Smooth muscle cell (in vitro differentiated cells): ENCODE measurements at regions not wholly inside any gene's neighbourhood (a gene's known extent, or its start where the extent isn't known, plus 50 kb on each side); places are given as distances from the start of the nearest gene placed in this dataset.

Source experiments
- DNase-seq: peaks from one replicate; lab custom pipeline; 2025; ENCODE audit not compliant: unreplicated experiment; lab: John Stamatoyannopoulos, UW
- H2AFZ ChIP-seq: fragments of 200-600 bp; sonication (generic); 2 replicates; pipeline ENCODE4 v1.6.0; 2016; ENCODE audit warnings: antibody characterized with exemption, low read depth, mild to moderate bottlenecking
- H3F3A ChIP-seq: fragments of 200-600 bp; sonication (generic); 2 replicates; pipeline ENCODE4 v1.6.0; 2017; ENCODE audit warnings: antibody characterized with exemption, low read depth
- H3K27ac ChIP-seq: fragments of 200-600 bp; sonication (generic); 2 replicates; pipeline ENCODE4 v1.5.1; 2016; ENCODE audit warnings: low read depth, mild to moderate bottlenecking
- H3K27me3 ChIP-seq: fragments of 200-600 bp; sonication (generic); 2 replicates; pipeline ENCODE4 v1.6.1; 2016; ENCODE audit warnings: low read depth, mild to moderate bottlenecking
- H3K36me3 ChIP-seq: fragments of 200-600 bp; sonication (generic); 2 replicates; pipeline ENCODE4 v1.5.1; 2016; ENCODE audit warnings: low read depth
- H3K4me1 ChIP-seq: fragments of 200-600 bp; sonication (generic); 2 replicates; pipeline ENCODE4 v1.5.1; 2016; ENCODE audit warnings: low read depth
- H3K4me2 ChIP-seq: fragments of 200-600 bp; sonication (generic); 2 replicates; pipeline ENCODE4 v1.6.0; 2016; ENCODE audit warnings: mild to moderate bottlenecking
- H3K4me3 ChIP-seq: fragments of 200-600 bp; sonication (generic); 2 replicates; pipeline ENCODE4 v1.5.1; 2016; ENCODE audit warnings: mild to moderate bottlenecking
- H3K79me2 ChIP-seq: fragments of 200-600 bp; sonication (generic); 2 replicates; pipeline ENCODE4 v1.6.0; 2016; ENCODE audit warnings: low read depth, mild to moderate bottlenecking
- H3K9ac ChIP-seq: fragments of 200-600 bp; sonication (generic); 2 replicates; pipeline ENCODE4 v1.6.0; 2016; ENCODE audit warnings: low read depth
- H3K9me3 ChIP-seq: fragments of 200-600 bp; sonication (generic); replicated peaks from 2 replicates; pipeline ENCODE4 v1.5.1; 2016; ENCODE audit warnings: low read depth
- H4K20me1 ChIP-seq: fragments of 200-600 bp; sonication (generic); 2 replicates; pipeline ENCODE4 v1.6.0; 2016; ENCODE audit warnings: low read depth
- CTCF ChIP-seq: fragments of 200-600 bp; sonication (generic); IDR thresholded peaks from 2 replicates; pipeline ENCODE4 v1.5.1; 2017; ENCODE audit warnings: borderline replicate concordance, mild to moderate bottlenecking, antibody characterized with exemption; ENCODE audit not compliant: insufficient read depth, poor library complexity, severe bottlenecking
- WGBS: methylation state at CpG from one replicate; pipeline ENCODE4 v1.1.7; 2016; ENCODE audit warnings: low lambda C conversion rate; 5-methylcytosine and 5-hydroxymethylcytosine counted together

GRCh38 chr1:3984586-3984985 is 84.5 kb upstream of the C1orf174 start:
- H3K9ac ChIP-seq, result no peak overlapping the region
- H3F3A ChIP-seq, result no peaks in the 10 kb centered on the region
- H3K4me3 ChIP-seq, result no peak overlapping the region
- no peaks in the 10 kb centered on the region for H3K9me3 ChIP-seq
- DNase-seq, result no peak
- no peaks in the 10 kb centered on the region for H3K79me2 ChIP-seq
- H2AFZ ChIP-seq, result no peak overlapping the region
- no peaks in the 10 kb centered on the region for H4K20me1 ChIP-seq
- no peak overlapping the region for H3K27ac ChIP-seq
- WGBS, result 94% methylated on average over 13 of the region's 13 CpGs
- H3K36me3 ChIP-seq, result no peaks in the 10 kb centered on the region
- no peak for TF ChIP-seq CTCF
- no peaks in the 10 kb centered on the region for H3K4me1 ChIP-seq
- H3K4me2 ChIP-seq, result no peak overlapping the region
- no peaks in the 10 kb centered on the region for H3K27me3 ChIP-seq

GRCh38 chr1:3986686-3987218 is 86.7 kb upstream of the C1orf174 start:
- no peaks in the 10 kb centered on the region for H3K79me2 ChIP-seq
- H3K4me3 ChIP-seq, result no peak overlapping the region
- H3K4me2 ChIP-seq, result no peak overlapping the region
- H3F3A ChIP-seq, result no peaks in the 10 kb centered on the region
- no peaks in the 10 kb centered on the region for H3K9me3 ChIP-seq
- no peak overlapping the region for H2AFZ ChIP-seq
- no peaks in the 10 kb centered on the region for H4K20me1 ChIP-seq
- H3K9ac ChIP-seq, result no peak overlapping the region
- no peak for TF ChIP-seq CTCF
- H3K27ac ChIP-seq, result no peak overlapping the region
- 83% methylated on average over 13 of the region's 13 CpGs for WGBS
- no peaks in the 10 kb centered on the region for H3K36me3 ChIP-seq
- H3K27me3 ChIP-seq, result no peaks in the 10 kb centered on the region
- H3K4me1 ChIP-seq, result no peaks in the 10 kb centered on the region
- DNase-seq, result no peak

GRCh38 chr1:3987669-3988235 is 87.7 kb upstream of the C1orf174 start:
- no peaks in the 10 kb centered on the region for H3K36me3 ChIP-seq
- no peaks in the 10 kb centered on the region for H3K27me3 ChIP-seq
- no peak overlapping the region for H3K27ac ChIP-seq
- H3K79me2 ChIP-seq, result no peaks in the 10 kb centered on the region
- no peaks in the 10 kb centered on the region for H4K20me1 ChIP-seq
- no peak overlapping the region for H3K4me3 ChIP-seq
- no peaks in the 10 kb centered on the region for H3F3A ChIP-seq
- TF ChIP-seq CTCF, result no peak
- no peak overlapping the region for H3K4me2 ChIP-seq
- no peak overlapping the region for H3K9ac ChIP-seq
- no peaks in the 10 kb centered on the region for H3K4me1 ChIP-seq
- H3K9me3 ChIP-seq, result no peaks in the 10 kb centered on the region
- no peak for DNase-seq
- H2AFZ ChIP-seq, result no peak overlapping the region
- WGBS, result 57% methylated on average over 2 of the region's 2 CpGs

GRCh38 chr1:3988431-3988830 is 88.4 kb upstream of the C1orf174 start:
- no peak for DNase-seq
- no peak for TF ChIP-seq CTCF
- Histone ChIP-seq H3K27ac (no peak overlapping the region), H3K4me2 (no peak overlapping the region), H3K9ac (no peak overlapping the region), H3K4me3 (no peak overlapping the region), H3F3A (no peaks in the 10 kb centered on the region), H3K79me2 (no peaks in the 10 kb centered on the region), H4K20me1 (no peaks in the 10 kb centered on the region), H3K36me3 (no peaks in the 10 kb centered on the region), H3K27me3 (no peaks in the 10 kb centered on the region), H3K9me3 (no peaks in the 10 kb centered on the region), H2AFZ (no peak overlapping the region), H3K4me1 (no peaks in the 10 kb centered on the region)
- 92% methylated on average over 7 of the region's 7 CpGs for WGBS
